GM12878 (cell line): ENCODE measurements at regions not wholly inside any gene's neighbourhood (a gene's known extent, or its start where the extent isn't known, plus 50 kb on each side); places are given as distances from the start of the nearest gene placed in this dataset.

Experiments
- ATAC-seq: fragments of 200-7000 bp; cut with Tn5 transposase; 3 replicates; pipeline ENCODE4 v1.9.1; 2020; ENCODE audit warnings: mild to moderate bottlenecking, moderate library complexity
- BruUV-seq: library from RNA; stranded (reverse); fragments of 400-500 nt; replicated peaks from 2 replicates; lab custom pipeline; 2021; lab: Mats Ljungman, UMichigan
- CTCF ChIA-PET: fragments of 300-600 bp; sonication (Branson Sonifier 250); formaldehyde crosslinking; extraction: SDS; loops from one replicate; lab custom pipeline; 2021; ENCODE audit warnings: inconsistent platforms; lab: Yijun Ruan, JAX
- POLR2A ChIA-PET: fragments of 350-600 bp; formaldehyde crosslinking; extraction: SDS; loops from one replicate; lab custom pipeline; 2021; ENCODE audit warnings: inconsistent platforms; lab: Charles Lee
- RAD21 ChIA-PET: fragments of 300-600 bp; sonication (Branson Sonifier 250); formaldehyde crosslinking; loops from one replicate; lab custom pipeline; 2023; ENCODE audit warnings: antibody characterized with exemption; ENCODE audit not compliant: unreplicated experiment; lab: Charles Lee
- SMC1A ChIA-PET: fragments of 300-600 bp; sonication (Branson Sonifier 250); formaldehyde crosslinking; loops from one replicate; lab custom pipeline; 2023; ENCODE audit not compliant: unreplicated experiment, uncharacterized antibody; lab: Charles Lee
- DNase-seq: peaks from one replicate; pipeline ENCODE4 v3.0.0-alpha.2; 2011; ENCODE audit warnings: low read depth, low spot score
- FAIRE-seq: peaks from 3 replicates; lab custom pipeline; 2011; peaks lifted over from hg19 to GRCh38; lab: Jason Lieb, UNC
- H2AFZ ChIP-seq: 2 replicates; pipeline ENCODE4 v1.6.0; 2011; ENCODE audit warnings: low read depth, low read length, control low read depth; ENCODE audit not compliant: control insufficient read depth
- H3K27ac ChIP-seq: 2 replicates; pipeline ENCODE4 v1.5.1; 2011; ENCODE audit warnings: control low read depth; ENCODE audit not compliant: control insufficient read depth, insufficient read depth
- H3K27me3 ChIP-seq, 2 experiments: replicated peaks in 1 of 2; 2 replicates each; pipeline versions ENCODE4 v1.6.0 to v1.6.1; 2011; ENCODE audit warnings: low read length in 1 of 2; ENCODE audit not compliant: control insufficient read depth in 2 of 2, insufficient read depth in 2 of 2
- H3K36me3 ChIP-seq, 2 experiments: 2 replicates each; pipeline ENCODE4 v1.5.1; 2011; ENCODE audit warnings: low read length in 1 of 2; ENCODE audit not compliant: control insufficient read depth in 2 of 2, insufficient read depth in 2 of 2
- H3K4me1 ChIP-seq: 2 replicates; pipeline ENCODE4 v1.6.1; 2011; ENCODE audit warnings: mild to moderate bottlenecking, low read length, moderate library complexity, mixed read lengths; ENCODE audit not compliant: control insufficient read depth, insufficient read depth
- H3K4me2 ChIP-seq: 2 replicates; pipeline ENCODE4 v1.6.0; 2011; ENCODE audit warnings: control low read depth; ENCODE audit not compliant: control insufficient read depth, insufficient read depth
- H3K4me3 ChIP-seq: fragments of 200-600 bp; sonication (generic); 2 replicates; pipeline ENCODE4 v1.5.1; 2016
- H3K79me2 ChIP-seq: 2 replicates; pipeline ENCODE4 v1.6.0; 2011; ENCODE audit warnings: low read length; ENCODE audit not compliant: control insufficient read depth, insufficient read depth
- H3K9ac ChIP-seq: 2 replicates; pipeline ENCODE4 v1.8.0; 2011; ENCODE audit warnings: low read length, control low read depth, mixed read lengths; ENCODE audit not compliant: control insufficient read depth, insufficient read depth
- H3K9me3 ChIP-seq: replicated peaks from 3 replicates; pipeline ENCODE4 v1.5.1; 2011; ENCODE audit warnings: mild to moderate bottlenecking, low read length; ENCODE audit not compliant: control insufficient read depth, insufficient read depth
- H4K20me1 ChIP-seq: 2 replicates; pipeline ENCODE4 v1.6.0; 2011; ENCODE audit not compliant: control insufficient read depth, insufficient read depth
- CBX5 ChIP-seq: sonication (generic); IDR thresholded peaks from 2 replicates; pipeline ENCODE4 v1.6.1; 2016; ENCODE audit warnings: low read depth, moderate library complexity, mild to moderate bottlenecking, inconsistent platforms
- CUX1 ChIP-seq: IDR thresholded peaks from 2 replicates; pipeline ENCODE4 v1.6.1; 2012; ENCODE audit warnings: improper control_type of control experiment, low read depth, low read length; ENCODE audit not compliant: insufficient replicate concordance
- ESRRA ChIP-seq: IDR thresholded peaks from 2 replicates; pipeline ENCODE4 v1.6.1; 2012; ENCODE audit warnings: mild to moderate bottlenecking, low read length, improper control_type of control experiment
- NFYB ChIP-seq: IDR thresholded peaks from 2 replicates; pipeline ENCODE4 v1.6.1; 2011; ENCODE audit warnings: low read depth, mild to moderate bottlenecking, low read length, improper control_type of control experiment, moderate library complexity; ENCODE audit not compliant: insufficient read depth
- RAD21 ChIP-seq: IDR thresholded peaks from 2 replicates; pipeline ENCODE4 v1.6.1; 2011; ENCODE audit warnings: mild to moderate bottlenecking, low read depth, low read length, moderate library complexity; ENCODE audit not compliant: insufficient read depth
- RFX5 ChIP-seq: IDR thresholded peaks from 2 replicates; pipeline ENCODE4 v1.6.1; 2011; ENCODE audit warnings: low read depth, low read length, improper control_type of control experiment
- SMAD5 ChIP-seq: IDR thresholded peaks from 2 replicates; pipeline ENCODE4 v1.6.1; 2016; ENCODE audit warnings: antibody characterized with exemption, low read depth
- WGBS: methylation state at CpG from one replicate; pipeline ENCODE4 v1.1.6; 2016; ENCODE audit warnings: low lambda C conversion rate; ENCODE audit not compliant: insufficient replicate concordance, insufficient coverage; ENCODE audit errors: missing lambda C conversion rate; 5-methylcytosine and 5-hydroxymethylcytosine counted together
- in situ Hi-C: fragments of 300-500 bp; cut with MboI; formaldehyde crosslinking; loops from 9 replicates; pipeline ENCODE4 v1.14.3; 2018; ENCODE audit warnings: mixed read lengths
- intact Hi-C: fragments of 100-400 bp; cut with micrococcal nuclease; formaldehyde crosslinking; loops from one replicate; pipeline ENCODE4 v1.14.2; 2022; ENCODE audit not compliant: unreplicated experiment
- TF ChIP-seq, protein P1 (sequence below): fragments of 450-650 bp; IDR thresholded peaks from 2 replicates; pipeline ENCODE4 v1.6.1; 2017; ENCODE audit warnings: low read depth, mild to moderate bottlenecking, moderate library complexity

- H3K27me3 ChIP-seq: no peaks in the 10 kb centered on the region
- DNase-seq (no peak), FAIRE-seq (no peak), ATAC-seq (no peak)
- CTCF ChIA-PET: no interaction called here
- no peak overlapping the region for H3K4me2 ChIP-seq
- H3K9me3 ChIP-seq: no peaks in the 10 kb centered on the region; the same call in 2 of the 3 replicates
- 96% methylated on average over 1 of the region's 1 CpG for WGBS
- in situ Hi-C loops (no loop called here), intact Hi-C loops (no loop called here)
- POLR2A ChIA-PET: no interaction called here
- no peak overlapping the region for H3K4me3 ChIP-seq
- no peak overlapping the region for H3K9ac ChIP-seq
- no peak overlapping the region for H2AFZ ChIP-seq
- SMC1A ChIA-PET: no interaction called here
- TF ChIP-seq RAD21 (no peak), CUX1 (no peak), RFX5 (no peak), SMAD5 (no peak), CBX5 (no peak), ESRRA (no peak), NFYB (no peak)
- TF ChIP-seq, protein P1, sequence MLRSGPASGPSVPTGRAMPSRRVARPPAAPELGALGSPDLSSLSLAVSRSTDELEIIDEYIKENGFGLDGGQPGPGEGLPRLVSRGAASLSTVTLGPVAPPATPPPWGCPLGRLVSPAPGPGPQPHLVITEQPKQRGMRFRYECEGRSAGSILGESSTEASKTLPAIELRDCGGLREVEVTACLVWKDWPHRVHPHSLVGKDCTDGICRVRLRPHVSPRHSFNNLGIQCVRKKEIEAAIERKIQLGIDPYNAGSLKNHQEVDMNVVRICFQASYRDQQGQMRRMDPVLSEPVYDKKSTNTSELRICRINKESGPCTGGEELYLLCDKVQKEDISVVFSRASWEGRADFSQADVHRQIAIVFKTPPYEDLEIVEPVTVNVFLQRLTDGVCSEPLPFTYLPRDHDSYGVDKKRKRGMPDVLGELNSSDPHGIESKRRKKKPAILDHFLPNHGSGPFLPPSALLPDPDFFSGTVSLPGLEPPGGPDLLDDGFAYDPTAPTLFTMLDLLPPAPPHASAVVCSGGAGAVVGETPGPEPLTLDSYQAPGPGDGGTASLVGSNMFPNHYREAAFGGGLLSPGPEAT: no peak
- BruUV-seq: no TSS peak
- H3K27ac ChIP-seq: no peak overlapping the region
- no peaks in the 10 kb centered on the region for H4K20me1 ChIP-seq
- RAD21 ChIA-PET: no interaction called here
- H3K36me3 ChIP-seq: no peaks in the 10 kb centered on the region
- H3K4me1 ChIP-seq: peaks cover 11% of the 10 kb centered on the region
- no peaks in the 10 kb centered on the region for H3K79me2 ChIP-seq
Observed at GRCh38 chr13:76741046-76741445, 145.2 kb downstream of the KCTD12 start.
